AG08395 (cell line): ENCODE measurements at regions not wholly inside any gene's neighbourhood (a gene's known extent, or its start where the extent isn't known, plus 50 kb on each side); places are given as distances from the start of the nearest gene placed in this dataset.
"Not testable (repeated sequence)": the region's sequence is repeated elsewhere in the genome, so short reads cannot be mapped to it uniquely, and the experiment has no call there.

Experiments used
- DNase-seq: peaks from one replicate; pipeline ENCODE4 v3.0.0; 2012; ENCODE audit warnings: mixed read lengths, low spot score

GRCh38 chr7:4438723-4439245 is 243.3 kb upstream of the FOXK1 start:
- DNase-seq, result no peak

- DNase-seq, result no peak
Observed at GRCh38 chr7:4439444-4439843, 242.7 kb upstream of the FOXK1 start.

- no peak for DNase-seq
Observed at GRCh38 chr7:4444106-4444505, 238.0 kb upstream of the FOXK1 start.

DNA sequence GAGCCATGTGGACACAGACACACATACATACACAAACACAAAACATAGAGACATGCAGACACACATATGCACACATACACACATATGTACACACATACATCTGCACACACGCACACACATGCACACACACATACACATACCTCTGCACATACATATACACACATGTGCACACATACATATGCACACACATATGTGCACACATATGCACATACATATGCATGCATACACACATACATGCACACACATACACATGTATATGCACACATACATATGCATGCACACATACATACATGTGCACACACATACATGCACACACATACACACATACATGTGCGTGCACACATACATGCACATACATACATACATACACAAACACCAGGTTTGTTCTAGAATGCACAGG is 236.3 kb upstream of the FOXK1 start:
- no peak for DNase-seq

DNA sequence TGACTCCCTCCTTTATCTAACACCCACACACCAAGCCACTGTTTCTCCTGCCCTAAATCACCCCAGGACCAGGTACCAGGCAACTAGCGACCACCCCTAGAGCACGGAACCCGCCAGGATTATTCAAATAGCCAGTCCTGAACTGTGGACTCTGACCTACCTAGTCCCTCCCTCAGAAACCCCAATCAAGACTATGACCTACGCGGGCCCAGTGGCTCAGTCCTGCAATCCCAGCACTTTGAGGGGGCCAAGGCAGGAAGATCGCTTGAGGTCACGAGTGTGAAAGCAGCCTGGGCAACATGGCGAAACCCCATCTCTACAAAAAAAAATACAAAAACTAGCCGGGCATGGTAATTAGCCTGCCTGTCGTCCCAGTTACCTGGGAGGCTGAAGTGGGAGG is 232.8 kb upstream of the FOXK1 start:
- DNase-seq, result no peak

DNA sequence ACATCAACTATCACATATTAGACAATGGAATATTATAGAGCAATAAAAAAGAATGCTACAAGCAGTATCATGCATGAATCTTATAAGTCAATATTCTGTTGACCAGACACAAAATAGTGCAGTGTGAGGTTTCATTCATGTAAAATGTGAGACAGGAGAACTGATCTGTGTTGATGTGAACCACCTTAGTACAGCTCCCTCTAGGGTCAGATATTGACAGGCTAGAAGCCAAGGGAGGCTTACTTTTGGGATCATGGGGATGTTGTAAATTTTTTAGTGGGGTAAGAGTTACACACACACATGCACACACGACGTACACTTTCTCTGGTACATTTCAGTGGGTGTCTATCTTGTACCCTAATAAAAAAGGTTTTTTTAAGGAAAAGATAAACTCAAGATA is 231.6 kb upstream of the FOXK1 start:
- DNase-seq, result no peak

DNA sequence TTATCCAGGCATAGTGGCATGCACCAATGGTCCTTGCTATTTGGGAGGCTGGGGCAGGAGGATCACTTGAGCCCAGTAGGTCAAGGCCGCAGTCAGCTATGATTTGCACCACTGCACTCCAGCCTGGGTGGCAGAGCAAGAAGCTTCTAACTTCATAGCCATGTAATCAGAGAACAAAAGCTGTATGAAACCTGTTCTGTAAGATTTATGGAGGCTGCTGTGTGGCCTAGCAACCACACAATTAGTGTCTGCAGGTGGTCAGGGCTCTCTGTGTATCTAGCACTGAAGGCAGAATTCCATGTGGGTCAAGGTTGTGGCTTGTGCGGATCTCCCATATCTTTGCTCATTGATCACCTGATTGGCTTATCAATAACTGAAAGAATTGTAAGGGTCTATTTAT is 221.5 kb upstream of the FOXK1 start:
- DNase-seq, result no peak

GRCh38 chr7:4461531-4461930 is 220.6 kb upstream of the FOXK1 start:
- no peak for DNase-seq

GRCh38 chr7:4468320-4469102 is 213.6 kb upstream of the FOXK1 start:
- no peak for DNase-seq

- no peak for DNase-seq
Observed at GRCh38 chr7:4470246-4470645, 211.8 kb upstream of the FOXK1 start.

DNA sequence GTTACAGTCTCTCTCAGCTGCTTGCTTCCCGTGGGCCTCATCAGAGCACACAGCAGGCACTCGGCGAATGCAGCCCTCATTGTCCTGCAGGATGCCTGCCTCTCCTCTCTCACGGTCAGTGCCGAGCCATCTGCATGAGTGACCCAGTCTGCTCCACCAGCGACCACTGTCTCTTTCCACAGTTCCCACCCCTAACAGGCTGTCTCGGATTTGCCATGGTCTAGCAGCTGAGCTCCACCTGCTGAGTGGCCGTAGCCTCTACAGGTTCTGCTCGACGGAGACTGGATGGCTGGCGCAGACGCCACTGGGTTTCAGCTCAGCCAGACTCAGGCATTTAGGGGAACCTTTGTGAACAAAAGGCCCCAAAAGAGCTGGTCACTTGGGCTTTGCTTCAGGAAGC is 209.4 kb upstream of the FOXK1 start:
- no peak for DNase-seq

GRCh38 chr7:4479367-4480039 is 202.6 kb upstream of the FOXK1 start:
- no peak for DNase-seq

GRCh38 chr7:4480131-4480530 is 202.0 kb upstream of the FOXK1 start:
- DNase-seq, result not testable (repeated sequence)

GRCh38 chr7:4483851-4484250 is 198.2 kb upstream of the FOXK1 start:
- no peak for DNase-seq

GRCh38 chr7:4484545-4484944 is 197.6 kb upstream of the FOXK1 start:
- no peak for DNase-seq

DNA sequence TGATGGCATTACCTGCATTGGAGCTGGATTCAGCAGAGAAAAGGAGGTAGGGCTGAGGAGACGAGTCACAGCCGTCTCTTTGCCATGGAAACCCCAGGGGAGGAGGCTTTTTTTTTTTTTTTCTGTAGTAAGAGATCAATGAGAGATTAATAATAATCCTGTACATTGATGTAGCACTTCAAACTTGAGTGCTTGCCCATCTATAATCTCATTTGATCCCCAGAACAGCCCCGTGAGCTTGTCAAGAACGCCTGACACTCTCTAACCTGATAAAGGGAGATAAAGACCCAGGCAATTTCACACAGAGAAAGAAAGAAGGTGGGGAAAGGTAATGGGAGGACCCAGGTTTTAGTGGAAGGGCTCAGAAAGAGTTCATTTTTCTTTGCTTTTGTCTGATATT is 195.2 kb upstream of the FOXK1 start:
- no peak for DNase-seq

DNA sequence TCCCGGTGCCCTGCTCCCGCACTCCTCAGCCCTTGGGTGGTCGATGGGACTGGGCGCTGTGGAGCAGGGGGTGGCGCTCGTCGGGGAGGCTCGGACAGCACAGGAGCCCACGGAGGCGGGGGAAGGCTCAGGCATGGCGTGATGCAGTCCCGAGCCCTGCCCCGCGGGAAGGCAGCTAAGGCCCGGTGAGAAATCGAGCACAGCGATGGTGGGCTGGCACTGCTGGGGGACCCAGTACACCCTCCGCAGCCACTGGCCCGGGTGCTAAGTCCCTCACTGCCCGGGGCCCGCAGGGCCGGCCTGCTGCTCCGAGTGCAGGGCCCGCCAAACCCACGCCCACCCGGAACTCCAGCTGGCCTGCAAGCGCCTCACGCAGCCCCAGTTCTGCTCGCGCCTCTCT is 185.2 kb upstream of the FOXK1 start:
- DNase-seq, result not testable (repeated sequence)

DNA sequence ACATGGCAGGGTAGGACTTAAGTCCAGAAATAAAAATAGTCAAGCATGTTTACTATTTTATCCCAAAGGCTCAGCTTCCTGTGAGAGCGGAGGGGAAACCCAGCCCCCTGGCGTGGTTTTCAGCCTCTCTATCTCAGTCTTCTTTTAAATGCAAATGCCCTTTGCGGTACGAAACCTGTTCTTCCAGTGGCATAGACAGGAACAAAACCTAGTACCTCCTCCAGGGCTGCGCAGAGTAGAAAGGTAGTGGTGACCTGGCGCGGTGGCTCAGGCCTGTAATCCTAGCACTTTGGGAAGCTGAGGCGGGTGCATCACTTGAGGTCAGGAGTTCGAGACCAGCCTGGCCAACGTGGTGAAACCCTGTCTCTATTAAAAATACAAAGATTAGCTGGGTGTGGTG is 181.3 kb upstream of the FOXK1 start:
- no peak for DNase-seq

GRCh38 chr7:4507886-4508285 is 174.2 kb upstream of the FOXK1 start:
- not testable (repeated sequence) for DNase-seq

GRCh38 chr7:4513450-4513849 is 168.6 kb upstream of the FOXK1 start:
- DNase-seq, result no peak

DNA sequence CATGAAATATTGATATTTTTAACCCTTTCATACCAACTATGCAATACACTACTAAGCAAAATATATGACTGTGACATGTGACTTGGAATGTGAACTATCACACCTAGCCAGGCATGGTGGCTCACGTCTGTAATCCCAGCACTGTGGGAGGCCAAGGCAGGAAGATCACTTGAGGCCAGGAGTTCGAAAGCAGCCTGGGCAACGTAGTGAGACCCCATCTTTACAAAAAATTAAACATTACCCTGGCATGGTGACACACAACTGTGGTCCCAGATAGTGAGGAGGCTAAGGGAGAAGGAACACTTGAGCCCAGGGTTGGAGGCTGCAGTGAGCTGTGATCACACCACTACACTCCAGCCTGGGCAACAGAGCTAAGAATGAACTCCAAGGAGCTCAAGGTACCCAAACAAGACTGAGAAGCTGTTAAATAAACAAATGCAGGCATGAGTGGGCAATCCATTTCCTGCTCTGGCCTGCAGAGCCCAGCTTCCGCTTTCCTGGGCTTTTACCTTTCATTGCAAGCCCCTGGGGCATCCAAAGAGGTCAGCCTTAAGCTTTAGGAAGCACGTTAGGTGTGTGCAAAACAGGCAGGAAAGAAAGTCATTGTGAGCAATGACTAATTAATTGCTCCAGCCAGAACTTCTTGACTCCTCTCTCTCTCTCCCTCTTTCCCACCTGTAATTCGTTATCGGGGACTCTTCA is 162.1 kb upstream of the FOXK1 start:
- DNase-seq, result no peak

DNA sequence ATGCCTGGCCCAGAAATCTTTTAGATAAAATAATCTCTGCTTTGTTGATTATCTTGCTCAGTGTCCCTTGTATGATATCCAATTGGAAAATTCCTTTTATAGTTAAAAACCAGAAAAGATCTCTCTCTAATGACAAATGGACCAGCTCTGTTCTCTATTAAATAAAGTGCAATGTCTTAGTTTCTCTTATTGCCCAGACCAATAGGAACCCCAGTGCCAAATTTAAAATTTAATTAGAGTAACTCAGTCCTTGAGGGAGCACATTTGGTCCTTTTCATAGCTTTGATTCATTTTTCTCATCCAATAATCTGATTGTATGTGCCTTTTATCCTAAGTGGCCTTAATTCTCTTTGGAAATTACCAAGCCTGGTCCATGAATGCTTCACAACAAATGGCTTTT is 158.9 kb upstream of the FOXK1 start:
- no peak for DNase-seq

DNA sequence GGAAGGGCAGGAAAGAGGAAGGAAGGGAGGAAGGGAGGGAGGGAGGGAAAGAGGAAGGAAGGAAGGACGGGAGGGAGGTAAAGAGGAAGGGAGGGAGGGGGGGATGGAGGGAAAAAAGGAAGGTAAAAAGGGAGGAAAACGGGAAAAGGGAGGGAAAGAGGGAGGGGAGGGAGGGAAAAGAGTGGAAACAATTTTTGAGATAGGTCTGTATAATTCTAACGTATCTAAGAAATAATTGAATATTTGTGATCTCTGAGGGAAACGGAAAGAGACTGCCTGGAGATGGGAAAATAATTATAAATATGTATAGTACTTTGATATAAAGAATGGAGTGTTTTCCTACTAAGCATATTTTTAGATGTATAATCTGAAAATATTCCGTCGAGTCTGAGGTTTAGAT is 158.2 kb upstream of the FOXK1 start:
- DNase-seq, result no peak
